ENCODE measurements at regions not wholly inside any gene's neighbourhood (a gene's known extent, or its start where the extent isn't known, plus 50 kb on each side); places are given as distances from the start of the nearest gene placed in this dataset.

DNA sequence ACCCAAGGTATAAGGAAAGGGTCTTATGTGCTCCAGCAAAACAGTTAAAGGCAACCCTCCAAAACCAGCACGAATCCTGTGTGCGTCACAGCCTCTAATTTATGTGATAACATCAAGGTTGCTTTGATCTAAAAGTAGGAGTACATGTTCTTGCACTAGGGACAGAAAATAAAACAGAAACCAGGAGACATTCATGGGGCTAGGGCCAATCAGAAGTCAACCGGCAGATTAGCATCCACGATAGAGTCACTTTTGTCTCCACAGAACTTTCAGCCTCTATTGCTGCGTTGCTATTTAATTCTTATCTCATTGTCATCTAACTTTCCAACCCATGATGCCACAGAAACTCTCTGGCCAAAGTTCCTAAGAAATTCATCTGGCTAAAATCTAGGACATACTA is 178.8 kb upstream of the PTCHD4 start:
- intact Hi-C loops (cut with DNase I, micrococcal nuclease), result no loop called here
- no peaks in the 10 kb centered on the region for H3K4me1 ChIP-seq (ENCODE audit: low read depth)
- H3K36me3 ChIP-seq (ENCODE audit: low read depth), result no peaks in the 10 kb centered on the region
- TF ChIP-seq CTCF (IDR thresholded peaks at IDR 0.05), result no peak
- DNase-seq (no peak), ATAC-seq (no peak)
- H3K9me3 ChIP-seq, result no peaks in the 10 kb centered on the region
- no peak overlapping the region for H3K4me3 ChIP-seq

DNA sequence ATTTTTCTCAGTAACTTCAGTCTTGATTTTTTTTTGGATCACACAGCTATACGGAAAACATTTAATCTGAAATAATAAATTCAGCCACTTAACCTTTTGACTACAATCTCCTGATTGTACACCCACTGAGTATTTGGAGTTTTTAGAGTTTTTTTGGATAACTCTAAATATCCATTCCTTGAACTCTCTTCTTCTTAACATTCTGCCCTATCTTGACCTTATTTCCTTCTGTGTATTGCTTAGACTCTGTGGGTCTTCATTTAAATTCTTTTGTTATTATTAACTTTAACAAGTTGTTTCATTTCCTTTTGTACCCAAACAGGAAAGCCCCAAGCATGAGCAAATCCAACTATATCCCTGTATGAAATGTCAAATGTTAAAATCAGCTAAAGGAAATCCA is 170.2 kb upstream of the PTCHD4 start:
- H3K4me3 ChIP-seq, result no peak overlapping the region
- H3K4me1 ChIP-seq (ENCODE audit: low read depth), result no peaks in the 10 kb centered on the region
- no peak for TF ChIP-seq CTCF (IDR thresholded peaks at IDR 0.05)
- DNase-seq (no peak), ATAC-seq (no peak)
- H3K36me3 ChIP-seq (ENCODE audit: low read depth), result no peaks in the 10 kb centered on the region
- intact Hi-C loops (cut with DNase I, micrococcal nuclease), result no loop called here
- H3K9me3 ChIP-seq, result no peaks in the 10 kb centered on the region

DNA sequence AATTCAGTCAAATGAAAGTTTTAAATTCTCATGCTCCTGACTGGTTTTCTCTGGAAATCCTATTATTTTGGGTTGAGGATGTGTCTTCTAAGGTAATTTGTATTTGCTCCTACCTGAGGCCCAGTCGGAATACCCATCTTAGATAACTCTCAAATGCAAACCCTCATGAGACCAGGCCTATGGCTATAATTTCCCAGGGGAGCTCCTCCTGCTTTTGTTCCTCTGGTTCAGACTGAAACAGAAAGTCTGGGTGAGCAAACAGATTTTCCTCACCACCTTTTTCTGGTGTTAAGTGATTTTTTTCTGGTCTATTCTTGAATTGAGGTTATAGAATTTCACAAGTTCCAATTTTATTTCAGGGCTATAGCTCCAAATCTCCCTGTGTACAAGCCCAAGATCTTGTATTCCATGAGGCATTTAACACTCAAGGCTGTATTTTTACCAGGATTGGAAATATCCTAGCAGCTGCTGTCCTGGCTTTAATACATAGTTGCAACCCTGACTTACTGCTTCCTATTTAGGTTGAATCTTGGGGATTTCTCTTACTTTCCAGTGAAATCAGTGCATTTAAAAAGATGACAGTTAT is 169.1 kb upstream of the PTCHD4 start:
- Histone ChIP-seq H3K9me3 (no peaks in the 10 kb centered on the region), H3K4me1 (ENCODE audit: low read depth) (no peaks in the 10 kb centered on the region), H3K4me3 (no peak overlapping the region), H3K36me3 (ENCODE audit: low read depth) (no peaks in the 10 kb centered on the region)
- ATAC-seq (no peak), DNase-seq (no peak)
- no peak for TF ChIP-seq CTCF (IDR thresholded peaks at IDR 0.05)
- intact Hi-C loops (cut with DNase I, micrococcal nuclease), result no loop called here

GRCh38 chr6:48278261-48278660 is 167.3 kb upstream of the PTCHD4 start:
- Histone ChIP-seq H3K4me1 (ENCODE audit: low read depth) (no peaks in the 10 kb centered on the region), H3K9me3 (no peaks in the 10 kb centered on the region), H3K36me3 (ENCODE audit: low read depth) (no peaks in the 10 kb centered on the region), H3K4me3 (no peak overlapping the region)
- intact Hi-C loops (cut with DNase I, micrococcal nuclease), result no loop called here
- no peak for TF ChIP-seq CTCF (IDR thresholded peaks at IDR 0.05)
- DNase-seq, result no peak
- ATAC-seq, result no peak

GRCh38 chr6:48272518-48272917 is 161.5 kb upstream of the PTCHD4 start:
- DNase-seq (no peak), ATAC-seq (no peak)
- Histone ChIP-seq H3K4me3 (no peak overlapping the region), H3K4me1 (ENCODE audit: low read depth) (no peaks in the 10 kb centered on the region), H3K9me3 (peaks cover 5% of the 10 kb centered on the region), H3K36me3 (ENCODE audit: low read depth) (no peaks in the 10 kb centered on the region)
- no peak for TF ChIP-seq CTCF (IDR thresholded peaks at IDR 0.05)
- intact Hi-C loops (cut with DNase I, micrococcal nuclease), result no loop called here

GRCh38 chr6:48255094-48255493 is 144.1 kb upstream of the PTCHD4 start:
- Histone ChIP-seq H3K36me3 (ENCODE audit: low read depth) (no peaks in the 10 kb centered on the region), H3K9me3 (no peaks in the 10 kb centered on the region), H3K4me1 (ENCODE audit: low read depth) (peaks cover 4% of the 10 kb centered on the region), H3K4me3 (no peak overlapping the region)
- DNase-seq, result no peak
- intact Hi-C loops (cut with DNase I, micrococcal nuclease), result no loop called here
- ATAC-seq, result peak; percentile 21
- TF ChIP-seq CTCF (IDR thresholded peaks at IDR 0.05), result no peak

Measured in mucosa of descending colon (tissue), 3 donors.